ENCODE measurements at regions not wholly inside any gene's neighbourhood (a gene's known extent, or its start where the extent isn't known, plus 50 kb on each side); places are given as distances from the start of the nearest gene placed in this dataset.

DNA sequence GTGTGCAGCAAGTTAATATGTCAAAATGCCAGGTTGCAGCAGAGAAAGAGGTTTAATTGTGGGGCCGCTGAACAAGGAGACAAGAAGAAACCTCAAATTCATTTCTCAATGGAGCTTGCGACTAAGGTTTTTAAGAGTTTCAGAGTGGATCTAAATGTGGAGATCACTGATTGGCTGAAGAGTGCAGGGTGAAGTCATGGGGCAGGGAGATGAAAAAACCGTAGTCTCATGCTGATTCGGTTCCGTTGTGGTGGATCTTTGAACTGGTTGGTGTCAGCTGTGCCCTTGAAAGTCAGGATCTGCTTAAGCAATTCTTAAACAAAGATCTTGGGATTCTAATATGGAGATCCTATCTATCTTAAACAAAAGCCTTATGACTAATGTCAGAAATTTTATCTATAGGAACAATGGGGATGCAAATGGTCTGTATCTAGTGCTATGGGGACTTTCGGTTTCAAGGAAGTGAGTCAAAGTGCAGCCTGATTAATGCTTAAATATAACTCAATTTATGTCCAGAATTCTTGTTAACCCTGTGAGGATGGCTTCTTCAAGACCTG is 173.9 kb upstream of the CENPE start:
- intact Hi-C loops (cut with micrococcal nuclease) = no loop called here
- TF ChIP-seq, protein P1, sequence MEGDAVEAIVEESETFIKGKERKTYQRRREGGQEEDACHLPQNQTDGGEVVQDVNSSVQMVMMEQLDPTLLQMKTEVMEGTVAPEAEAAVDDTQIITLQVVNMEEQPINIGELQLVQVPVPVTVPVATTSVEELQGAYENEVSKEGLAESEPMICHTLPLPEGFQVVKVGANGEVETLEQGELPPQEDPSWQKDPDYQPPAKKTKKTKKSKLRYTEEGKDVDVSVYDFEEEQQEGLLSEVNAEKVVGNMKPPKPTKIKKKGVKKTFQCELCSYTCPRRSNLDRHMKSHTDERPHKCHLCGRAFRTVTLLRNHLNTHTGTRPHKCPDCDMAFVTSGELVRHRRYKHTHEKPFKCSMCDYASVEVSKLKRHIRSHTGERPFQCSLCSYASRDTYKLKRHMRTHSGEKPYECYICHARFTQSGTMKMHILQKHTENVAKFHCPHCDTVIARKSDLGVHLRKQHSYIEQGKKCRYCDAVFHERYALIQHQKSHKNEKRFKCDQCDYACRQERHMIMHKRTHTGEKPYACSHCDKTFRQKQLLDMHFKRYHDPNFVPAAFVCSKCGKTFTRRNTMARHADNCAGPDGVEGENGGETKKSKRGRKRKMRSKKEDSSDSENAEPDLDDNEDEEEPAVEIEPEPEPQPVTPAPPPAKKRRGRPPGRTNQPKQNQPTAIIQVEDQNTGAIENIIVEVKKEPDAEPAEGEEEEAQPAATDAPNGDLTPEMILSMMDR (IDR thresholded peaks at IDR 0.05; ENCODE audit: borderline replicate concordance) = no peak
- no peaks in the 10 kb centered on the region for H3K36me3 ChIP-seq
- no peak for DNase-seq
- H3K4me3 ChIP-seq = no peak overlapping the region
- H3K27me3 ChIP-seq (ENCODE audit: low read depth) = no peaks in the 10 kb centered on the region
- no peak overlapping the region for H3K27ac ChIP-seq (replicated peaks)
- no peaks in the 10 kb centered on the region for H3K4me1 ChIP-seq
- H3K9me3 ChIP-seq (replicated peaks) = peaks cover 3% of the 10 kb centered on the region

DNA sequence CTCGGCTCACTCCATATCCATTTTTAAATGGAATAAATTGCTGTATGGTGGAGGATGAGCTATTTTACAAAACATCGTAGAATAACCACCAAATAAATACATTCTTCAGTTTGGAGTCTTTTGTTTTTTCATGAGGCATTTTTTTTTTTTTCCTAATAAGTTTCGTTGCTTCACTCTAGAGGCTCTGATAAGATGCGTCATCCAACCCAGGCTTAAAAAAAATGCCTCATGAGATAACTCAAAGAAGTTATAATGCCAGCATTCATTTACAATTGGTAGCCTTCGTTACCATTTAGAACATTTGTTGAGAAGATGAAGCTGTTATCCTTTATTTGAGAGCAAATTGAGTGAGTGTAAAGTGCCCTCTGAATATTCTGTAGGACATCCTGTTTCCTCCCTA is 172.2 kb upstream of the CENPE start:
- H3K4me1 ChIP-seq = no peaks in the 10 kb centered on the region
- TF ChIP-seq, protein P1 (IDR thresholded peaks at IDR 0.05; ENCODE audit: borderline replicate concordance) = no peak
- no peak overlapping the region for H3K4me3 ChIP-seq
- H3K27me3 ChIP-seq (ENCODE audit: low read depth) = no peaks in the 10 kb centered on the region
- intact Hi-C loops (cut with micrococcal nuclease) = no loop called here
- H3K27ac ChIP-seq (replicated peaks) = no peak overlapping the region
- no peak for DNase-seq
- H3K36me3 ChIP-seq = no peaks in the 10 kb centered on the region
- peaks cover 3% of the 10 kb centered on the region for H3K9me3 ChIP-seq (replicated peaks)

DNA sequence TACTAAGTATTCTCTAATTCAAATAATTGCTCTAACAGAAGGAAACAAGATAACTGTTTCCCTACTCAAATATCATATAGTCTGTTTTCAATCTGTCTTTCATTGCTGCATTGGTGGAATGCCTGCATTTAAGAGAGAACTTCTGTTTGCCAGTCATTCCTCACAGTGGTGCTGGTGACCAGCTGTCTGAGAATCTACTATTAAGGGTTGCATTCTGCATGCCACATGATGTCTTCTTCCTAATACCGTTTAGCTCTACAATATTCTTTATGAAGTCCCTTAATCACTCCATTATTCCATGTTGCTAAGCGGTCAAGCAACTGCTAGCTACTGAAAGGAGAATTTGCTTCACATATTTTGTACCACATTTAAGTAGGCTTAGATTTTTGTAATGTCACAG is 167.1 kb upstream of the CENPE start:
- H3K4me1 ChIP-seq = no peaks in the 10 kb centered on the region
- no peaks in the 10 kb centered on the region for H3K36me3 ChIP-seq
- no peak for DNase-seq
- no peak overlapping the region for H3K27ac ChIP-seq (replicated peaks)
- peaks cover 10% of the 10 kb centered on the region for H3K9me3 ChIP-seq (replicated peaks)
- no peak overlapping the region for H3K4me3 ChIP-seq
- intact Hi-C loops (cut with micrococcal nuclease) = no loop called here
- no peaks in the 10 kb centered on the region for H3K27me3 ChIP-seq (ENCODE audit: low read depth)
- TF ChIP-seq, protein P1 (IDR thresholded peaks at IDR 0.05; ENCODE audit: borderline replicate concordance) = no peak

DNA sequence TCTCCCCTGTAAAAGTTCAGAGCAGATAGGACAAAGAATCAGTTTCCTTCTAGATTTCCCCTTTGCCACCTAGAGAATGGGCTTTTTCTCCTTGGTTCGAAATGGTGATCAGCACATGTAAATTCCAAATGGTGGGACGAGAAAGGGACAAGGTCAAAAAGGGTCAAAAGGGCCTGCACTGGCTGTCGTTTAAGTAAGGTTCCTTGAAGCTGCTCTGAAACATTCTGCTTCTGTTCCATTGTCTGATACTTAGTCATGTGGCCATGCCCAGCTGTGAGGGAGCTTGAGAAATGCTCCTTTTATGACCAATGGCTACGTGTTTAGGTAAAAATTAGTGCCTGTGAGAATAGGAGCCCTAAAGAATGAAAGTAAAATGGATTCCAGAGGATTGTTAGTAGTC is 165.9 kb upstream of the CENPE start:
- intact Hi-C loops (cut with micrococcal nuclease) = no loop called here
- no peak for DNase-seq
- H3K9me3 ChIP-seq (replicated peaks) = peaks cover 20% of the 10 kb centered on the region
- no peak overlapping the region for H3K27ac ChIP-seq (replicated peaks)
- TF ChIP-seq, protein P1 (IDR thresholded peaks at IDR 0.05; ENCODE audit: borderline replicate concordance) = no peak
- H3K4me1 ChIP-seq = no peaks in the 10 kb centered on the region
- no peaks in the 10 kb centered on the region for H3K36me3 ChIP-seq
- no peaks in the 10 kb centered on the region for H3K27me3 ChIP-seq (ENCODE audit: low read depth)
- no peak overlapping the region for H3K4me3 ChIP-seq

DNA sequence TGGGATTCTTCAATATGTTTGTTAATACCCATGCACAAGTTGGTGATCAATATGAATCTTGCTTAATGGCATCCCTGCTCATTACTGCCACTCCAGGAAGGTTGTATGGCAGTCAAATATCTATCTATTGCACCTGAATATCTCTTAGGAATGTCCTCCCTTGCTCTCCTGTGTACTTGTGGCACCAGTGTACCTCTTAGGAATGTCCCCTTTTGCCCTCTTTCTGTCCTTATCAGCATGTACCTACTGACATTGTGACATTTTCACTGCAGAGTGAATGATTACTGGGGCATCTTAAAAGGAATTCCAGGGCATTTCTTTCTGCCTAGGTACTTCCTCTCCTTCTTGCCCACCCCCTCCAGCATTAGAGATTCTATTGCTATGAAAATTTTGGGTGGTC is 163.8 kb upstream of the CENPE start:
- TF ChIP-seq, protein P1 (IDR thresholded peaks at IDR 0.05; ENCODE audit: borderline replicate concordance) = no peak
- intact Hi-C loops (cut with micrococcal nuclease) = no loop called here
- Histone ChIP-seq H3K4me1 (no peaks in the 10 kb centered on the region), H3K27me3 (ENCODE audit: low read depth) (no peaks in the 10 kb centered on the region), H3K36me3 (no peaks in the 10 kb centered on the region), H3K27ac (replicated peaks) (no peak overlapping the region), H3K4me3 (no peak overlapping the region), H3K9me3 (replicated peaks) (peaks cover 36% of the 10 kb centered on the region)
- DNase-seq = no peak
